ENCODE measurements at regions not wholly inside any gene's neighbourhood (a gene's known extent, or its start where the extent isn't known, plus 50 kb on each side); places are given as distances from the start of the nearest gene placed in this dataset.

GRCh38 chr11:127268521-127268920 lies 268.0 kb upstream of the KIRREL3 start:
- TF ChIP-seq CTCF (IDR thresholded peaks at IDR 0.05) (no peak), REST (IDR thresholded peaks at IDR 0.05) (no peak), ELK1 (IDR thresholded peaks at IDR 0.05; ENCODE audit: low read depth, low read length) (no peak), CHD2 (IDR thresholded peaks at IDR 0.05; ENCODE audit: low read length, partially characterized antibody) (no peak), JUN (IDR thresholded peaks at IDR 0.05) (no peak), EP300 (IDR thresholded peaks at IDR 0.05) (no peak)
